ENCODE measurements at regions not wholly inside any gene's neighbourhood (a gene's known extent, or its start where the extent isn't known, plus 50 kb on each side); places are given as distances from the start of the nearest gene placed in this dataset.

DNA sequence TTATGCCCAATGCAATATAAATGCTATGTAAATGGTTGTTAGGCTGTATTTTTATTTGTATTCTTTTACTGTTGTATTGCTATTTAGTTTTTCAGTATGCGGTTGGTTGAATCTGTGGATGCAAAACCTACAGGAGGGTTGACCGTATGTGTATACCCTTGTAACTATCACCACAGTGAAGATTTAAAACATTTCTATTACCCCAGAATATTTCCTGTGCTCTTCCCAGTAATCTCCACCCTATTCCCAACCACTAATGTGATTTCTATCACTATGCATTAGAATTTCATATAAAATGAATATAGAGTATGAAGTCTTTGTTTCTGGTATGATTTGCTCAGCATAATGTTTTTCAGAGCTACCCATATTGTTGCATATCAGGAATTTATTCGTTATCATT is 705.0 kb downstream of the MECOM start:
- Mint-ChIP-seq H3K27me3 (ENCODE audit: low read depth) (no peaks in the 10 kb centered on the region), H3K27ac (no peak overlapping the region), H3K4me3 (no peak overlapping the region), H3K4me1 (peaks cover 16% of the 10 kb centered on the region), H3K36me3 (peaks cover 11% of the 10 kb centered on the region), H3K9me3 (peaks cover 20% of the 10 kb centered on the region)
- TF ChIP-seq JUN (CRISPR knock-in tag; IDR thresholded peaks at IDR 0.05) (no peak), NFE2L1 (CRISPR knock-in tag; IDR thresholded peaks at IDR 0.05) (no peak), ZNF416 (CRISPR knock-in tag; IDR thresholded peaks at IDR 0.05) (no peak)
- TF ChIP-seq, protein P1, sequence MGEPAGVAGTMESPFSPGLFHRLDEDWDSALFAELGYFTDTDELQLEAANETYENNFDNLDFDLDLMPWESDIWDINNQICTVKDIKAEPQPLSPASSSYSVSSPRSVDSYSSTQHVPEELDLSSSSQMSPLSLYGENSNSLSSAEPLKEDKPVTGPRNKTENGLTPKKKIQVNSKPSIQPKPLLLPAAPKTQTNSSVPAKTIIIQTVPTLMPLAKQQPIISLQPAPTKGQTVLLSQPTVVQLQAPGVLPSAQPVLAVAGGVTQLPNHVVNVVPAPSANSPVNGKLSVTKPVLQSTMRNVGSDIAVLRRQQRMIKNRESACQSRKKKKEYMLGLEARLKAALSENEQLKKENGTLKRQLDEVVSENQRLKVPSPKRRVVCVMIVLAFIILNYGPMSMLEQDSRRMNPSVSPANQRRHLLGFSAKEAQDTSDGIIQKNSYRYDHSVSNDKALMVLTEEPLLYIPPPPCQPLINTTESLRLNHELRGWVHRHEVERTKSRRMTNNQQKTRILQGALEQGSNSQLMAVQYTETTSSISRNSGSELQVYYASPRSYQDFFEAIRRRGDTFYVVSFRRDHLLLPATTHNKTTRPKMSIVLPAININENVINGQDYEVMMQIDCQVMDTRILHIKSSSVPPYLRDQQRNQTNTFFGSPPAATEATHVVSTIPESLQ (CRISPR knock-in tag; IDR thresholded peaks at IDR 0.05): no peak
- TF ChIP-seq, protein P2, sequence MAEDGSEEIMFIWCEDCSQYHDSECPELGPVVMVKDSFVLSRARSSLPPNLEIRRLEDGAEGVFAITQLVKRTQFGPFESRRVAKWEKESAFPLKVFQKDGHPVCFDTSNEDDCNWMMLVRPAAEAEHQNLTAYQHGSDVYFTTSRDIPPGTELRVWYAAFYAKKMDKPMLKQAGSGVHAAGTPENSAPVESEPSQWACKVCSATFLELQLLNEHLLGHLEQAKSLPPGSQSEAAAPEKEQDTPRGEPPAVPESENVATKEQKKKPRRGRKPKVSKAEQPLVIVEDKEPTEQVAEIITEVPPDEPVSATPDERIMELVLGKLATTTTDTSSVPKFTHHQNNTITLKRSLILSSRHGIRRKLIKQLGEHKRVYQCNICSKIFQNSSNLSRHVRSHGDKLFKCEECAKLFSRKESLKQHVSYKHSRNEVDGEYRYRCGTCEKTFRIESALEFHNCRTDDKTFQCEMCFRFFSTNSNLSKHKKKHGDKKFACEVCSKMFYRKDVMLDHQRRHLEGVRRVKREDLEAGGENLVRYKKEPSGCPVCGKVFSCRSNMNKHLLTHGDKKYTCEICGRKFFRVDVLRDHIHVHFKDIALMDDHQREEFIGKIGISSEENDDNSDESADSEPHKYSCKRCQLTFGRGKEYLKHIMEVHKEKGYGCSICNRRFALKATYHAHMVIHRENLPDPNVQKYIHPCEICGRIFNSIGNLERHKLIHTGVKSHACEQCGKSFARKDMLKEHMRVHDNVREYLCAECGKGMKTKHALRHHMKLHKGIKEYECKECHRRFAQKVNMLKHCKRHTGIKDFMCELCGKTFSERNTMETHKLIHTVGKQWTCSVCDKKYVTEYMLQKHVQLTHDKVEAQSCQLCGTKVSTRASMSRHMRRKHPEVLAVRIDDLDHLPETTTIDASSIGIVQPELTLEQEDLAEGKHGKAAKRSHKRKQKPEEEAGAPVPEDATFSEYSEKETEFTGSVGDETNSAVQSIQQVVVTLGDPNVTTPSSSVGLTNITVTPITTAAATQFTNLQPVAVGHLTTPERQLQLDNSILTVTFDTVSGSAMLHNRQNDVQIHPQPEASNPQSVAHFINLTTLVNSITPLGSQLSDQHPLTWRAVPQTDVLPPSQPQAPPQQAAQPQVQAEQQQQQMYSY (CRISPR knock-in tag; IDR thresholded peaks at IDR 0.05): no peak
- no peak for DNase-seq (ENCODE audit: low spot score)
- ATAC-seq: no peak
- CTCF ChIA-PET: no interaction called here
- POLR2A ChIA-PET: no interaction called here

DNA sequence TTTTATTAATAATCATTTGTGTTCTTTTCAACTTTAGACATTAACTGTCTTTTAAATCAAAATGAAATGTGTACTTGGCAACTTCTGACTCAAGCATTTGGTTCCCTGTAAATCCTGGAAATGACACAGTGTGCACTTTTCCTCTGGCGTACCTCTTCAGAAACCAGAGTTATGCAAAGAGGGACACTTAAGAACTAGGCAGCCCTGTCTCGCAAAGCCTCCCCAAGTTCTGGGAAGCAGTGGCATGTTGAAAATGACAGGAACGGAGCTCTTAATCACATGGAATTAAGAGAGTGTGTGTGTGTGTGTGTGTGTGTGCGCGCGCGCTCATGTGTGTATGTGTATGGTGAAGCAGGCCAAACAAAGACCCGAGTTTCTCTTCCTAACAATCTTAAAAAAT is 707.4 kb downstream of the MECOM start:
- TF ChIP-seq ZNF219 (CRISPR knock-in tag; IDR thresholded peaks at IDR 0.05; ENCODE audit: borderline replicate concordance) (no peak), JAZF1 (CRISPR knock-in tag; IDR thresholded peaks at IDR 0.05) (no peak), SMAD3 (CRISPR knock-in tag; IDR thresholded peaks at IDR 0.05; ENCODE audit: borderline replicate concordance) (no peak), ZNF317 (CRISPR knock-in tag; IDR thresholded peaks at IDR 0.05; ENCODE audit: borderline replicate concordance, low read depth) (no peak), ZNF416 (CRISPR knock-in tag; IDR thresholded peaks at IDR 0.05) (no peak), TEAD4 (CRISPR knock-in tag; IDR thresholded peaks at IDR 0.05) (no peak)
- TF ChIP-seq, protein P3, sequence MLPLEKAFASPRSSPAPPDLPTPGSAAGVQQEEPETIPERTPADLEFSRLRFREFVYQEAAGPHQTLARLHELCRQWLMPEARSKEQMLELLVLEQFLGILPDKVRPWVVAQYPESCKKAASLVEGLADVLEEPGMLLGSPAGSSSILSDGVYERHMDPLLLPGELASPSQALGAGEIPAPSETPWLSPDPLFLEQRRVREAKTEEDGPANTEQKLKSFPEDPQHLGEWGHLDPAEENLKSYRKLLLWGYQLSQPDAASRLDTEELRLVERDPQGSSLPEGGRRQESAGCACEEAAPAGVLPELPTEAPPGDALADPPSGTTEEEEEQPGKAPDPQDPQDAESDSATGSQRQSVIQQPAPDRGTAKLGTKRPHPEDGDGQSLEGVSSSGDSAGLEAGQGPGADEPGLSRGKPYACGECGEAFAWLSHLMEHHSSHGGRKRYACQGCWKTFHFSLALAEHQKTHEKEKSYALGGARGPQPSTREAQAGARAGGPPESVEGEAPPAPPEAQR (CRISPR knock-in tag; IDR thresholded peaks at IDR 0.05): no peak
- H3K27ac Mint-ChIP-seq: no peak overlapping the region
- peaks cover 25% of the 10 kb centered on the region for H3K4me1 Mint-ChIP-seq
- ChIA-PET CTCF (no interaction called here), POLR2A (interaction anchor here (0.5 kb wide), 1 partner anchor 100 kb away, joined by 4 read pairs; no protein-coding TSS in a partner anchor)
- peaks cover 11% of the 10 kb centered on the region for H3K36me3 Mint-ChIP-seq
- DNase-seq (ENCODE audit: low spot score) (no peak), ATAC-seq (no peak)
- H3K27me3 Mint-ChIP-seq (ENCODE audit: low read depth): no peaks in the 10 kb centered on the region
- no peak overlapping the region for H3K4me3 Mint-ChIP-seq
- H3K9me3 Mint-ChIP-seq: peaks cover 14% of the 10 kb centered on the region

DNA sequence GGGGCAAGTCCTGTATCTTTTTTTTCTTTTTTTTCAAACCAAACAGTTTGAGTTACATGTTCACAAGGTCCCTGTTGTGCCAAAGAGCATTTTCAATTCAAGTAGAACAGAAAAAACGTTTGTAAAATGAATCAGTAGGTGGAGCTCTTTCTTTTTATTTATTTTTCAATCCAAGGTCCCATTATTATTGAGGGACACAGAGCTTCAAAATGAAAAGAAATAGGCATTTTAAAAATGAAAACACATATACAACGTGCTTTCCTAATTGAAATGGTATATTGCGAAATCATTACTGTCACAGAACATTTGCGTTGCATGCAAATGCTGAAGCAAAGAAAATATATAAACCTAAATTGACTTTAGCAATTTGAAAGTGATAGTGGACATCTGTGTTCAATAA is 711.0 kb downstream of the MECOM start:
- ATAC-seq (no peak), DNase-seq (ENCODE audit: low spot score) (no peak)
- H3K4me3 Mint-ChIP-seq: no peak overlapping the region
- H3K36me3 Mint-ChIP-seq: peaks cover 11% of the 10 kb centered on the region
- POLR2A ChIA-PET: interaction anchor here (0.9 kb wide), 1 partner anchor 174 kb away, joined by 3 read pairs; no protein-coding TSS in a partner anchor
- H3K4me1 Mint-ChIP-seq: peaks cover 14% of the 10 kb centered on the region
- H3K27ac Mint-ChIP-seq: no peak overlapping the region
- CTCF ChIA-PET: interaction anchor here (0.7 to 1.5 kb wide), 5 partner anchors 9 to 791 kb away, joined by 3 to 5 read pairs (median 3); no protein-coding TSS in a partner anchor
- H3K9me3 Mint-ChIP-seq: peaks cover 14% of the 10 kb centered on the region
- H3K27me3 Mint-ChIP-seq (ENCODE audit: low read depth): no peaks in the 10 kb centered on the region
- TF ChIP-seq, protein P3 (CRISPR knock-in tag; IDR thresholded peaks at IDR 0.05): no peak
- no peak for TF ChIP-seq KAT7 (CRISPR knock-in tag; IDR thresholded peaks at IDR 0.05; ENCODE audit: borderline replicate concordance)
- TF ChIP-seq, protein P4, sequence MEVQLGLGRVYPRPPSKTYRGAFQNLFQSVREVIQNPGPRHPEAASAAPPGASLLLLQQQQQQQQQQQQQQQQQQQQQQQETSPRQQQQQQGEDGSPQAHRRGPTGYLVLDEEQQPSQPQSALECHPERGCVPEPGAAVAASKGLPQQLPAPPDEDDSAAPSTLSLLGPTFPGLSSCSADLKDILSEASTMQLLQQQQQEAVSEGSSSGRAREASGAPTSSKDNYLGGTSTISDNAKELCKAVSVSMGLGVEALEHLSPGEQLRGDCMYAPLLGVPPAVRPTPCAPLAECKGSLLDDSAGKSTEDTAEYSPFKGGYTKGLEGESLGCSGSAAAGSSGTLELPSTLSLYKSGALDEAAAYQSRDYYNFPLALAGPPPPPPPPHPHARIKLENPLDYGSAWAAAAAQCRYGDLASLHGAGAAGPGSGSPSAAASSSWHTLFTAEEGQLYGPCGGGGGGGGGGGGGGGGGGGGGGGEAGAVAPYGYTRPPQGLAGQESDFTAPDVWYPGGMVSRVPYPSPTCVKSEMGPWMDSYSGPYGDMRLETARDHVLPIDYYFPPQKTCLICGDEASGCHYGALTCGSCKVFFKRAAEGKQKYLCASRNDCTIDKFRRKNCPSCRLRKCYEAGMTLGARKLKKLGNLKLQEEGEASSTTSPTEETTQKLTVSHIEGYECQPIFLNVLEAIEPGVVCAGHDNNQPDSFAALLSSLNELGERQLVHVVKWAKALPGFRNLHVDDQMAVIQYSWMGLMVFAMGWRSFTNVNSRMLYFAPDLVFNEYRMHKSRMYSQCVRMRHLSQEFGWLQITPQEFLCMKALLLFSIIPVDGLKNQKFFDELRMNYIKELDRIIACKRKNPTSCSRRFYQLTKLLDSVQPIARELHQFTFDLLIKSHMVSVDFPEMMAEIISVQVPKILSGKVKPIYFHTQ (CRISPR knock-in tag; IDR thresholded peaks at IDR 0.05): no peak
- TF ChIP-seq, protein P5, sequence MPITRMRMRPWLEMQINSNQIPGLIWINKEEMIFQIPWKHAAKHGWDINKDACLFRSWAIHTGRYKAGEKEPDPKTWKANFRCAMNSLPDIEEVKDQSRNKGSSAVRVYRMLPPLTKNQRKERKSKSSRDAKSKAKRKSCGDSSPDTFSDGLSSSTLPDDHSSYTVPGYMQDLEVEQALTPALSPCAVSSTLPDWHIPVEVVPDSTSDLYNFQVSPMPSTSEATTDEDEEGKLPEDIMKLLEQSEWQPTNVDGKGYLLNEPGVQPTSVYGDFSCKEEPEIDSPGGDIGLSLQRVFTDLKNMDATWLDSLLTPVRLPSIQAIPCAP (CRISPR knock-in tag; IDR thresholded peaks at IDR 0.05): no peak
- no peak for TF ChIP-seq GABPB1 (CRISPR knock-in tag; IDR thresholded peaks at IDR 0.05)
- TF ChIP-seq, protein P6, sequence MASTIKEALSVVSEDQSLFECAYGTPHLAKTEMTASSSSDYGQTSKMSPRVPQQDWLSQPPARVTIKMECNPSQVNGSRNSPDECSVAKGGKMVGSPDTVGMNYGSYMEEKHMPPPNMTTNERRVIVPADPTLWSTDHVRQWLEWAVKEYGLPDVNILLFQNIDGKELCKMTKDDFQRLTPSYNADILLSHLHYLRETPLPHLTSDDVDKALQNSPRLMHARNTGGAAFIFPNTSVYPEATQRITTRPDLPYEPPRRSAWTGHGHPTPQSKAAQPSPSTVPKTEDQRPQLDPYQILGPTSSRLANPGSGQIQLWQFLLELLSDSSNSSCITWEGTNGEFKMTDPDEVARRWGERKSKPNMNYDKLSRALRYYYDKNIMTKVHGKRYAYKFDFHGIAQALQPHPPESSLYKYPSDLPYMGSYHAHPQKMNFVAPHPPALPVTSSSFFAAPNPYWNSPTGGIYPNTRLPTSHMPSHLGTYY (CRISPR knock-in tag; IDR thresholded peaks at IDR 0.05): no peak
